GM19468 (cell line): ENCODE measurements at regions not wholly inside any gene's neighbourhood (a gene's known extent, or its start where the extent isn't known, plus 50 kb on each side); places are given as distances from the start of the nearest gene placed in this dataset.
A peak's percentile ranks its signal among the peaks of the same experiment; 100 is the strongest.
"Not testable (repeated sequence)": the region's sequence is repeated elsewhere in the genome, so short reads cannot be mapped to it uniquely, and the experiment has no call there.

Source experiments
- ATAC-seq: cut with Tn5 transposase; IDR thresholded peaks from one replicate; pipeline ENCODE4 v1.9.1; 2021; ENCODE audit warnings: mild to moderate bottlenecking, moderate library complexity, moderate number of reproducible peaks; ENCODE audit not compliant: unreplicated experiment; ENCODE audit errors: extremely low read depth

- peak; percentile 85 for ATAC-seq
Observed at GRCh38 chr5:124524552-124525232, 221.7 kb downstream of the ZNF608 start.

- ATAC-seq: no peak
Observed at GRCh38 chr5:124523897-124524296, 222.5 kb downstream of the ZNF608 start.

GRCh38 chr5:124522992-124523391, 223.4 kb downstream of the ZNF608 start:
- ATAC-seq: no peak

- ATAC-seq: no peak
Observed at GRCh38 chr5:124521461-124522230, 224.8 kb downstream of the ZNF608 start.

GRCh38 chr5:124519396-124519795, 227.0 kb downstream of the ZNF608 start:
- no peak for ATAC-seq

DNA sequence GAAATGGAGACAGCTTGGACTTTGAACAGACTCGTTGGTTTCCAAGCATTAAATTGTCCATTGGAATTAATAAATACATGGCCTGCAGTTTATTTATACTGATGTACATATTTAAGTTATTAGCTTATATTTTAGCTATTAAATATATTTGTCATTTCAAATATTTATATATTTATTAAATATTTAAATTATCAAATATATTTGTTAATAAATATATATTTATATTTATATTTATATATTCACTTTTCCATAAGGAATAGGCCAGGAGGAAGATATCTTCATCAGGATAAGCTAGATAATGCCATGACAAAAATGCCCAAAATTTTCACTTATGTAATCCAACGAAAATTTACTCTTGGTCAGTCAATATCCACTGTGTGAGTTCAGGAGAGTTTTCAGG, 229.9 kb downstream of the ZNF608 start:
- no peak for ATAC-seq

DNA sequence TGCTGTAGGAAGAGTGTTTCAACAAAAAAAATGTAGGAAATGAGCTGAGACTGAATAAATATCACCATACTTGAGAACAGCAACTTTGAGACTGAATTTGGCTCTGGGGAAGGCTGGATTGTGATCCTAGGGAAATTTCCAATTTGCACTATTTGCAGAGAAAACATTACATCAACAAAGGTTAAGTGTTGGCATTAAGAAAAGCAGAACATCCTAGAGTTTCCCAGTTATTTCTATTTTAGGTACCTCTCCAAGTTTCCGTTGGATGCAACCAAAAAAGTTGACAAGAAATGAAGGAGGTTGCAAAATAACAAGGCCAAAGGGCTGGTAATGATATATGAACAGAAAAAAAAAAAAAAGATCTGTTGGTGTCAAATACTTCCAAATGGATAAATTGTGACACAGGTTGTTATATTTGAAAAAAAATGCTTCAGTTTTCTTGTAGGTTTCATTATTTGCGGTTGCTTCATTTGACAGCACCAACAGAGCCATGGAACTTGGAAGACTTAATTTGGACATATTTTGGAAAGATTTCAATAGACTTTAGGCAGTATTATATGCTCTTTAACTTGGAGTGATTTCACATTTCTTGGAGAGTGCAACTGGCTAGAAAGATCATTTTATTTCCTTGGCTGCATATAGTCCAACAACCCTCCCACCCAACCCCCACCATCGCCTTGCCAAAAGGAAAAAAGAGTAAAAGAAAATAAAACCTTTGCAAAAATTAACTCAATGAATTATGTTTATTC, 230.8 kb downstream of the ZNF608 start:
- ATAC-seq: no peak

GRCh38 chr5:124514956-124515355, 231.5 kb downstream of the ZNF608 start:
- no peak for ATAC-seq

DNA sequence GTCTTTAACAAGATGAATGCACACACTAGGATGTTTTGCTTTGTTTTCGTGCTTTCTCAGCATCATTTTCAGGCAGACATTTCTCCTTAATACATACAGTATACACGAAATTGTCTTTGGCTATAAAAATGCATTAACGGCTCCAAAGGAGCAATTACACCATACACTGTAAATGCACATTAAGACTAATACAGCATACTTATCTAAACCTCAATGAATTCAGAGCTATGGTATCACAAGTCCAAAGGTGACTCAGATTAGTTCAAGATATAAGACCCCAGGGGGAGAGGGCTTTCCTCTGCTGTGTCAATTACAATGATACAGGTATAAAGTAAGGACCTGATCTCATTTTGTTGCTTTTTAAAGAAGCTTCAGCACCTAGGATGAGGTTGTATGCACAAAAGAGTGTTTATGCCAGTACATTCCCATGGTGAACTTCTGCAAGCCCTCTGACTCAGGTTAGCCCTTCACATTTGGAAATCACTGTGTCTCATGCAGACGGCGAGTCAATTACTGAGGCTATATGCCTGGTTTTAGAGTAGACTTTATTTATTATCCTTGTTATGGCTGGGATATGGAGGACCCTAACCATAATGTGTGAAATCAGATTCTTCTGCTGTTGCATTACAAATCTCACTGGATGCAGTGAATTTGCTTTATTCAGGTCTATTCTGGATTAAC, 233.3 kb downstream of the ZNF608 start:
- ATAC-seq: no peak

DNA sequence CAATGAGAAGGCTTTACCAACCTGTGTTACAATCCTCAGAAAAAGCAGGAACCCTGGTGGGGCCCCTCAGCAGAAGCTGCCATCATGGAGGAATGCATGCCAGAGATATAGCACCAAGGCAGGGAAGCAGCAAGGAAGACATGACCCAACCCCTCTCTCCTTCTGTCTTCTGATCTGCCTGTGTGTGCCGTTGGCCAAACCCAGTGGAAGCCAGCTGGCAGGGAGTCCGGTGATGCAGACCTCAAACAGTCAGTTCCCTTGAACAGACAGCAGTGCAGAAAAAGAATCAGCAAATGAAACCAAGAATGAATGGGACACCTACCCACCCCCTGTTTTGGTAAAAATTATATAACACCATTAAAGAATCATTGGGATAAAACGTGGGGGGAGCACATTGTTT, 234.2 kb downstream of the ZNF608 start:
- no peak for ATAC-seq

DNA sequence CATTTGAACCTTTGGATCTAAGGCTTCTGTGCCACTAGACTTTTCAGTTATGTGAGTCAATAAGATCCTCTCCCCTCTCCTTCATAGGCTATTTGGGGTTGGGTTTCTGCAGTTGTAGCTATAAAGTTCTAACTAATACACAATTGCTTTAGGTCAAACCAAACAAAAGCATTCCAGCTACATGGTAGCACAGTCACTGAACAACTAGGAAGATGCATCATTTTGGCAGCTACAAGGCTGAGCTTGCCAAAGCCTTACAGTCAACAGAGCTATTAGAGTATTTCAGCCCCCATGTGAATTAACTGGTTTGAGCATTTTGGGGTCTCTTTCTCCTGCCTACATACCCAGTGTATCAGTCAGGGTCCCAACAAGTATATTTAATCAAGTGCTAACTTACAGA, 234.6 kb downstream of the ZNF608 start:
- ATAC-seq: no peak

DNA sequence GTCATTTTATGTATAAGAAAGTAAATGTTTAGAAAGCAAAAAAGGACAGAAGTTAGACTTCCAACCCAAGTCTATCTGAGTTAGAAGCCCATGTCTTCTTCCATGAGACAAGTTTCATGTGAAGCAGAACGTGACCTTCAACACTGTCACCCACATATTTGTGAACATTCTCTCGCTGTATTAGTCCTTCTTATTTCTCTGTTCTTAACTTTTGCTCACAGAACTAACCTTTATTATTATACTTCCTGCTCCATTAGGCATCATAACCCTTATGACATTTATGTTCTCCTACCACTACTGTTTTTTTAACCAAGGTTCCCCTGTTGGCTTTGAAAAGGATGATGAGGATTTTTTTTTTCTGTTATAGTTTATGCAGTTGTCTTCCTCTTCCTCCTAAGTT, 238.8 kb downstream of the ZNF608 start:
- ATAC-seq: no peak

GRCh38 chr5:124504081-124504916, 242.1 kb downstream of the ZNF608 start:
- no peak for ATAC-seq

DNA sequence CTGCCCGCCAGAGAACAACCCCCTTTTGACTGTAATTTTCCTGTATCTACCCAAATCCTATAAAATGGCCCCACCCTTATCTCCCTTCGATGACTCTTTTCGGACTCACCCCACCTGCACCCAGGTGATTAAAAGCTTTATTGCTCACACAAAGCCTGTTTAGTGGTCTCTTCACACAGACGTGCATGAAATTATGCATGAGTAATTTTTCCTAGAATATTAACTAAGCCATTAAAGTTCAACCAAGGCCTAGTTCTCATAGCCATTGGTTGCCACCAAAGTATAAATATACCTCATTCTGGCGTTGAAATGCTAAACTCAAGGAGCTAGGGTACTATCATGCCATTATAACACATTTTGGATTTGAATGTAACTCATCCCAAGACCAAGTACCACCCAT, 243.9 kb downstream of the ZNF608 start:
- ATAC-seq: no peak

GRCh38 chr5:124499818-124500217, 246.6 kb downstream of the ZNF608 start:
- not testable (repeated sequence) for ATAC-seq

GRCh38 chr5:124496968-124497367, 249.5 kb downstream of the ZNF608 start:
- ATAC-seq: not testable (repeated sequence)

- no peak for ATAC-seq
Observed at GRCh38 chr5:124494540-124495116, 251.8 kb downstream of the ZNF608 start.

- no peak for ATAC-seq
Observed at GRCh38 chr5:124492444-124493224, 253.8 kb downstream of the ZNF608 start.

DNA sequence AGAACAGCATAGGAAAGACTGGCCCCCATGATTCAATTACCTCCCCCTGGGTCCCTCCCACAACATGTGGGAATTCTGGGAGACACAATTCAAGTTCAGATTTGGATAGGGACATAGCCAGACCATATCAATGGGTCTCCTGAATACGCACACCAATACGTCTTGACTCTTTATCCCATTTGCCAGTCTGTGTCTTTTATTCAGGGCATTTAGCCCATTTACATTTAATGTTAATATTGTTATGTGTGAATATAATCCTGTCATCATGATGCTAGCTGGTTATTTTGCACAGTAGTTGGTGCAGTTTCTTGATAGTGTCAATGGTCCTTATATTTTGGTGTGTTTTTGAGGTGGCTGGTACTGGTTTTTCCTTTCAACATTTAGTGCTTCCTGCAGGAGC, 256.1 kb downstream of the ZNF608 start:
- not testable (repeated sequence) for ATAC-seq
